ENCODE measurements at regions not wholly inside any gene's neighbourhood (a gene's known extent, or its start where the extent isn't known, plus 50 kb on each side); places are given as distances from the start of the nearest gene placed in this dataset.

- TF ChIP-seq POLR2A (IDR thresholded peaks at IDR 0.05), result no peak
- TF ChIP-seq, protein P1, sequence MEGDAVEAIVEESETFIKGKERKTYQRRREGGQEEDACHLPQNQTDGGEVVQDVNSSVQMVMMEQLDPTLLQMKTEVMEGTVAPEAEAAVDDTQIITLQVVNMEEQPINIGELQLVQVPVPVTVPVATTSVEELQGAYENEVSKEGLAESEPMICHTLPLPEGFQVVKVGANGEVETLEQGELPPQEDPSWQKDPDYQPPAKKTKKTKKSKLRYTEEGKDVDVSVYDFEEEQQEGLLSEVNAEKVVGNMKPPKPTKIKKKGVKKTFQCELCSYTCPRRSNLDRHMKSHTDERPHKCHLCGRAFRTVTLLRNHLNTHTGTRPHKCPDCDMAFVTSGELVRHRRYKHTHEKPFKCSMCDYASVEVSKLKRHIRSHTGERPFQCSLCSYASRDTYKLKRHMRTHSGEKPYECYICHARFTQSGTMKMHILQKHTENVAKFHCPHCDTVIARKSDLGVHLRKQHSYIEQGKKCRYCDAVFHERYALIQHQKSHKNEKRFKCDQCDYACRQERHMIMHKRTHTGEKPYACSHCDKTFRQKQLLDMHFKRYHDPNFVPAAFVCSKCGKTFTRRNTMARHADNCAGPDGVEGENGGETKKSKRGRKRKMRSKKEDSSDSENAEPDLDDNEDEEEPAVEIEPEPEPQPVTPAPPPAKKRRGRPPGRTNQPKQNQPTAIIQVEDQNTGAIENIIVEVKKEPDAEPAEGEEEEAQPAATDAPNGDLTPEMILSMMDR (IDR thresholded peaks at IDR 0.05), result no peak
These were observed 87.4 kb upstream of the SHISAL1 start for GRCh38 chr22:44399906-44400762.
